H1 (cell line): ENCODE measurements at regions not wholly inside any gene's neighbourhood (a gene's known extent, or its start where the extent isn't known, plus 50 kb on each side); places are given as distances from the start of the nearest gene placed in this dataset.

Source experiments
- CTCF ChIA-PET: fragments of 300-600 bp; sonication (Branson Sonifier 250); formaldehyde crosslinking; loops from one replicate; lab custom pipeline; 2021; ENCODE audit not compliant: partially characterized antibody; lab: Charles Lee
- POLR2A ChIA-PET: fragments of 300-600 bp; sonication (Branson Sonifier 250); formaldehyde crosslinking; loops from one replicate; lab custom pipeline; 2021; ENCODE audit warnings: inconsistent platforms; ENCODE audit not compliant: partially characterized antibody; lab: Charles Lee
- DNase-seq, 2 experiments: peaks; one replicate each; pipeline versions ENCODE4 v3.0.0 to v3.0.0-alpha.2; 2010 to 2022; ENCODE audit warnings: low spot score in 2 of 2, low read depth in 1 of 2, mixed read lengths in 1 of 2
- FAIRE-seq: peaks from 2 replicates; lab custom pipeline; 2011; peaks lifted over from hg19 to GRCh38; lab: Jason Lieb, UNC
- H2AFZ ChIP-seq: 2 replicates; pipeline ENCODE4 v1.8.1; 2012; ENCODE audit warnings: low read length, inconsistent platforms
- H2AK5ac ChIP-seq: 2 replicates; pipeline ENCODE4 v1.6.1; 2013; ENCODE audit warnings: low read depth, low read length
- H2BK120ac ChIP-seq: replicated peaks from 2 replicates; pipeline ENCODE3; 2013; ENCODE audit warnings: low read depth, low read length, inconsistent platforms
- H2BK12ac ChIP-seq: 2 replicates; pipeline ENCODE4 v1.6.1; 2013; ENCODE audit warnings: low read depth, low read length
- H2BK15ac ChIP-seq: 2 replicates; pipeline ENCODE4 v1.6.1; 2013; ENCODE audit warnings: low read length
- H2BK20ac ChIP-seq: 2 replicates; pipeline ENCODE4 v1.6.1; 2013; ENCODE audit warnings: low read length
- H2BK5ac ChIP-seq: 2 replicates; pipeline ENCODE4 v1.6.1; 2013; ENCODE audit warnings: low read depth, low read length
- H3K14ac ChIP-seq: 2 replicates; pipeline ENCODE4 v1.6.1; 2013; ENCODE audit warnings: inconsistent platforms; ENCODE audit not compliant: insufficient read length
- H3K18ac ChIP-seq: 2 replicates; pipeline ENCODE4 v1.6.1; 2013; ENCODE audit warnings: low read length; ENCODE audit errors: extremely low read depth
- H3K23ac ChIP-seq: 2 replicates; pipeline ENCODE4 v1.6.1; 2013; ENCODE audit warnings: inconsistent platforms; ENCODE audit not compliant: insufficient read length
- H3K23me2 ChIP-seq: 2 replicates; pipeline ENCODE4 v1.6.1; 2013; ENCODE audit warnings: low read depth, low read length
- H3K27ac ChIP-seq: 2 replicates; pipeline ENCODE4 v1.6.1; 2011; ENCODE audit warnings: low read depth, low read length, inconsistent platforms
- H3K27me3 ChIP-seq, 4 experiments: replicated peaks in 1 of 4; 1 replicate in 1 of 4; 2 replicates in 3 of 4; pipeline versions ENCODE4 v1.6.1 to v1.8.1; 2011 to 2013; ENCODE audit warnings: low read length in 3 of 4, mild to moderate bottlenecking in 3 of 4, inconsistent platforms in 2 of 4, mixed read lengths in 2 of 4, moderate library complexity in 1 of 4; ENCODE audit not compliant: control insufficient read depth in 3 of 4, insufficient read depth in 3 of 4; ENCODE audit errors: extremely low read depth in 1 of 4
- H3K36me3 ChIP-seq, 4 experiments: 2 replicates each; pipeline versions ENCODE4 v1.6.1 to v1.8.1; 2011 to 2013; ENCODE audit warnings: mild to moderate bottlenecking in 4 of 4, low read length in 3 of 4, moderate library complexity in 2 of 4, control low read depth in 1 of 4, inconsistent platforms in 1 of 4; ENCODE audit not compliant: insufficient read depth in 4 of 4, control insufficient read depth in 2 of 4
- H3K4ac ChIP-seq: replicated peaks from 2 replicates; pipeline ENCODE3; 2013; ENCODE audit warnings: low read length, low read depth, mixed read lengths, inconsistent platforms; ENCODE audit not compliant: insufficient read length
- H3K4me1 ChIP-seq, 4 experiments: replicated peaks in 1 of 4; 1 replicate in 1 of 4; 2 replicates in 3 of 4; pipeline versions ENCODE4 v1.6.1 to v1.8.1; 2011 to 2013; ENCODE audit warnings: low read length in 3 of 4, inconsistent platforms in 2 of 4, mixed read lengths in 1 of 4; ENCODE audit not compliant: insufficient read depth in 4 of 4, control insufficient read depth in 3 of 4
- H3K4me2 ChIP-seq, 2 experiments: 2 replicates each; pipeline versions ENCODE4 v1.6.1 to v1.8.1; 2011 to 2013; ENCODE audit warnings: low read depth in 2 of 2, low read length in 2 of 2, control low read depth in 1 of 2, inconsistent platforms in 1 of 2, mild to moderate bottlenecking in 1 of 2; ENCODE audit not compliant: insufficient read depth in 1 of 2
- H3K4me3 ChIP-seq, 4 experiments: fragments of 200-600, 300-600 bp in 1 of 4; sonication (generic), shearing (Covaris generic), sonication (Bioruptor Twin) in 1 of 4; 2 replicates each; pipeline versions ENCODE4 v1.5.1 to v1.8.1; 2011 to 2016; ENCODE audit warnings: low read length in 4 of 4, low read depth in 3 of 4, control low read depth in 2 of 4, inconsistent platforms in 2 of 4, mild to moderate bottlenecking in 2 of 4, mixed read lengths in 1 of 4, moderate library complexity in 1 of 4; ENCODE audit not compliant: insufficient read depth in 2 of 4; ENCODE audit errors: extremely low read depth in 1 of 4
- H3K56ac ChIP-seq: replicated peaks from 2 replicates; pipeline ENCODE3; 2013; ENCODE audit warnings: low read depth, mild to moderate bottlenecking, mixed read lengths, low read length, inconsistent platforms; ENCODE audit not compliant: insufficient read length
- H3K79me1 ChIP-seq: 2 replicates; pipeline ENCODE4 v1.6.1; 2013; ENCODE audit warnings: low read depth, low read length, control low read depth
- H3K79me2 ChIP-seq, 2 experiments: 2 replicates each; pipeline versions ENCODE4 v1.6.1 to v1.8.1; 2012 to 2013; ENCODE audit warnings: low read length in 2 of 2, mild to moderate bottlenecking in 2 of 2, inconsistent platforms in 1 of 2; ENCODE audit not compliant: insufficient read depth in 2 of 2, control insufficient read depth in 1 of 2
- H3K9ac ChIP-seq, 4 experiments: replicated peaks in 1 of 4; 1 replicate in 1 of 4; 2 replicates in 3 of 4; pipeline versions ENCODE4 v1.6.1 to v1.8.1; 2011 to 2013; ENCODE audit warnings: low read depth in 3 of 4, low read length in 3 of 4, control low read depth in 2 of 4, mild to moderate bottlenecking in 2 of 4, moderate library complexity in 2 of 4, inconsistent platforms in 1 of 4; ENCODE audit errors: extremely low read depth in 1 of 4
- H3K9me3 ChIP-seq, 2 experiments: 2 replicates each; pipeline versions ENCODE4 v1.6.1 to v1.8.1; 2012 to 2013; ENCODE audit warnings: mild to moderate bottlenecking in 2 of 2, moderate library complexity in 2 of 2, control low read depth in 1 of 2, inconsistent platforms in 1 of 2, low read depth in 1 of 2, low read length in 1 of 2, mixed read lengths in 1 of 2; ENCODE audit not compliant: insufficient read depth in 2 of 2
- H4K20me1 ChIP-seq, 2 experiments: replicated peaks in 1 of 2; 2 replicates each; pipeline versions ENCODE3 to v1.8.1; 2011 to 2013; ENCODE audit warnings: inconsistent platforms in 2 of 2, low read length in 2 of 2, mild to moderate bottlenecking in 1 of 2; ENCODE audit not compliant: insufficient read depth in 2 of 2, control insufficient read depth in 1 of 2
- H4K5ac ChIP-seq: 2 replicates; pipeline ENCODE4 v1.6.1; 2013; ENCODE audit warnings: low read length, low read depth, mixed read lengths, inconsistent platforms; ENCODE audit not compliant: insufficient read length
- H4K8ac ChIP-seq: 2 replicates; pipeline ENCODE4 v1.8.0; 2013; ENCODE audit warnings: mild to moderate bottlenecking, moderate library complexity, low read length, inconsistent platforms; ENCODE audit not compliant: insufficient read depth; ENCODE audit errors: extremely low read depth
- H4K91ac ChIP-seq: replicated peaks from 2 replicates; pipeline ENCODE3; 2013; ENCODE audit warnings: low read length, mixed read lengths, inconsistent platforms; ENCODE audit not compliant: insufficient read length
- ASH2L ChIP-seq: fragments of 200-600, 300-600 bp; sonication (generic); IDR thresholded peaks from one replicate; pipeline ENCODE4 v1.7.1; 2017; ENCODE audit warnings: low read length
- BCL11A ChIP-seq, 2 experiments: IDR thresholded peaks; one replicate each; pipeline ENCODE4 v1.6.1; 2011; ENCODE audit warnings: low read depth in 2 of 2, low read length in 2 of 2, mild to moderate bottlenecking in 2 of 2
- CBX8 ChIP-seq: fragments of 300-800, 300-1000 bp; sonication (generic); IDR thresholded peaks from 2 replicates; pipeline ENCODE4 v1.7.1; 2016; ENCODE audit warnings: low read depth, low read length, borderline replicate concordance
- GABPA ChIP-seq: IDR thresholded peaks from 2 replicates; pipeline ENCODE4 v1.6.1; 2011; ENCODE audit warnings: mild to moderate bottlenecking, low read length, moderate library complexity, borderline replicate concordance; ENCODE audit not compliant: insufficient read depth
- JUND ChIP-seq: IDR thresholded peaks from 2 replicates; pipeline ENCODE4 v1.6.1; 2011; ENCODE audit warnings: mild to moderate bottlenecking, improper control_type of control experiment, low read length
- MAX ChIP-seq: IDR thresholded peaks from 2 replicates; pipeline ENCODE4 v1.6.1; 2012; ENCODE audit warnings: inconsistent platforms
- RNF2 ChIP-seq: fragments of 200-900, 300-1000 bp; sonication (generic); IDR thresholded peaks from 2 replicates; pipeline ENCODE4 v1.7.1; 2016; ENCODE audit warnings: borderline replicate concordance, low read depth, mild to moderate bottlenecking, antibody characterized with exemption, low read length; ENCODE audit not compliant: poor library complexity, severe bottlenecking; ENCODE audit errors: missing control alignments
- TAF1 ChIP-seq: IDR thresholded peaks from 2 replicates; pipeline ENCODE4 v1.6.1; 2011; ENCODE audit warnings: mild to moderate bottlenecking, low read depth, low read length

GRCh38 chr4:62450740-62451139 lies 1250.6 kb downstream of the ADGRL3 start:
- no peak overlapping the region for H3K4me2 ChIP-seq
- H3K27me3 ChIP-seq: no peaks in the 10 kb centered on the region
- H2BK120ac ChIP-seq: no peak overlapping the region
- DNase-seq (no peak), FAIRE-seq (no peak)
- H3K9me3 ChIP-seq: 0 out of 4 replicates have a peak, but pooled peaks cover 0 to under 1% of the 10 kb centered on the region in 2 experiments
- no peak overlapping the region for H3K27ac ChIP-seq
- no peak overlapping the region for H3K14ac ChIP-seq
- no peak overlapping the region for H2BK12ac ChIP-seq
- H3K56ac ChIP-seq: no peak overlapping the region
- ChIA-PET POLR2A (no interaction called here), CTCF (no interaction called here)
- no peak overlapping the region for H4K5ac ChIP-seq
- no peak overlapping the region for H2BK5ac ChIP-seq
- H4K91ac ChIP-seq: no peak overlapping the region
- no peaks in the 10 kb centered on the region for H3K36me3 ChIP-seq
- H2AFZ ChIP-seq: no peak overlapping the region
- no peaks in the 10 kb centered on the region for H3K79me1 ChIP-seq
- no peaks in the 10 kb centered on the region for H3K79me2 ChIP-seq
- no peak overlapping the region for H3K18ac ChIP-seq
- no peak overlapping the region for H3K4ac ChIP-seq
- H3K4me3 ChIP-seq: no peak overlapping the region
- H4K8ac ChIP-seq: no peak overlapping the region
- H2BK15ac ChIP-seq: no peak overlapping the region
- no peak overlapping the region for H2AK5ac ChIP-seq
- H3K23ac ChIP-seq: no peak overlapping the region
- TF ChIP-seq MAX (no peak), JUND (no peak), RNF2 (no peak), TAF1 (no peak), BCL11A (IDR thresholded peaks at IDR 0.05; ENCODE audit: low read depth in 2 of 2, low read length in 2 of 2) (no peak), ASH2L (no peak), CBX8 (no peak), GABPA (no peak)
- no peaks in the 10 kb centered on the region for H3K4me1 ChIP-seq
- H2BK20ac ChIP-seq: no peak overlapping the region
- H4K20me1 ChIP-seq: no peaks in the 10 kb centered on the region
- H3K9ac ChIP-seq: no peak overlapping the region
- H3K23me2 ChIP-seq: no peaks in the 10 kb centered on the region
